ENCODE measurements at regions not wholly inside any gene's neighbourhood (a gene's known extent, or its start where the extent isn't known, plus 50 kb on each side); places are given as distances from the start of the nearest gene placed in this dataset.

DNA sequence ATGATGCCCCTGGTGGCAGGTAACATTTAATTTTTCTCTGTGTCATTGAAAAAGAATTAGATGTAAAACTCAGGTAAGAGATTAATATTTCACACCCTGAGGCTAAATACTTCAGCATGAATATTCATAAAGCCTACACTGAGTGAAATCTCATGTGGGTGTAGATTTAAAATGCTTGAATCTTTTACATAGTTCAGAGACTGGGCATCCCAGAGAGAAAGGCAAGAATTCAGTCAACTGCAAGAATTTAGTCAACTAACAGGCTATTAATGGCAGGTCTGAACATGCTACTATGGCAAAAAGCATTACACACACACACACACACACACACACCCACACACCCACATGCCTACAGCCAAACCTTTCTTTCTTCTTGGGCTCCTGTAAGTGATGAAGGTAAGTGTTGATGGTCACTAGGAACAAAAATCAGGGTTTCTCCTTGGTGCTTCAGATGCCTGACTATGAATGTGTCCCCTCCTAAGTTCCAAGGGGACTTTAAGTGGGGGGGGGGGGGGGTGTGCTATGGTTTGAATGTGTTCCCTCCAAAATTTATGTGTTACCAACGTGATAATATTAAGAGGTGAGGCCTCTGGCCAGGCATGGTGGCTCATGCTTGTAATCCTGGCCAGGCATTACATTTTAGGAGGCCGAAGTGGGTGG lies 63.7 kb upstream of the PSMD7 start:
- no peak for DNase-seq

DNA sequence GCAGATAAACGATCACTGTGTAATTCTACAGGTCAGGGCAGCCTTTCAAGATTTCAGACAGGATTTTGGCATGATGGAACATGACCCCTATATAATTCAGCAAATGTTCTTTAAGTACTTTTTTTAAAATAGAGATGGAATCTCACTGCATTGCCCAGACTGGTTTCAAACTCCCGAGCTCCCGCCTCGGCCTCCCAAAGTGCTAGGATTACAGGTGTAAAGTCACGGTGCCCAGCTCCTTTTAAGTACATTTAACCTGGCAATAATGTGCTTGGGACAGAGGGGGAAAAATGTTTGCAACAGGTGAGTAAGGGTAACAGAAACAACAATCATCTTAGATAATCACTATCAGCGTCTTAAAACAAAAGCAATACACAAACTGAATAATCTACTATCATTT lies 66.5 kb upstream of the PSMD7 start:
- no peak for DNase-seq

DNA sequence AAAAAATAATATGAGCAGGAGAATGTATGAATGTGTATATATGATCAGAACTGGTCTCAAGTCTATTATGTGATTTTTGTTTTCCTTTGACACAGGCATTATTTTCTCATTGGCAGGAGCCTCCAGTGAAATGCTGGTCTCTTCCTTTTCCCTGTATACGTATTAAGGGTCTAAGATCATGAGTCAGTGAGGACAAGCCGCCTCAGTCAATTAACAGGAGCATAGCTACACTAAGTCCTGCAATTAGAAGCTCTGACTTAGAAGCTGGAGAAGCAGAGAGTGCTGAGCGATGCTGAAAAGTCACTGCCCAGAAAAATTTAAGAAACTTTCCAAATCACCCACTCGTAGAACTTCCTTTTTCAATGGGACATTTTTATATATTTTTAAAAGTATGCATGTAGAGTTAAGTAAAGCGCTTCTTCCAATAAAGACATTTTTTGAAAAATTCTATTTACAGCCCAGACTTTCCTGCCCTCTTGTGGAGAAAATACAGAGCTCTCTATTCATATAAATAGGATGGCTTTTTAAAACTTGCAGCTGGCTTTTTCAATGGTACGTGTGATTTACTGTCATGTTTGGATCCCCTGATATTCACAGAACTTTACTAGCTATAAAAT lies 70.2 kb upstream of the PSMD7 start:
- no peak for DNase-seq

DNA sequence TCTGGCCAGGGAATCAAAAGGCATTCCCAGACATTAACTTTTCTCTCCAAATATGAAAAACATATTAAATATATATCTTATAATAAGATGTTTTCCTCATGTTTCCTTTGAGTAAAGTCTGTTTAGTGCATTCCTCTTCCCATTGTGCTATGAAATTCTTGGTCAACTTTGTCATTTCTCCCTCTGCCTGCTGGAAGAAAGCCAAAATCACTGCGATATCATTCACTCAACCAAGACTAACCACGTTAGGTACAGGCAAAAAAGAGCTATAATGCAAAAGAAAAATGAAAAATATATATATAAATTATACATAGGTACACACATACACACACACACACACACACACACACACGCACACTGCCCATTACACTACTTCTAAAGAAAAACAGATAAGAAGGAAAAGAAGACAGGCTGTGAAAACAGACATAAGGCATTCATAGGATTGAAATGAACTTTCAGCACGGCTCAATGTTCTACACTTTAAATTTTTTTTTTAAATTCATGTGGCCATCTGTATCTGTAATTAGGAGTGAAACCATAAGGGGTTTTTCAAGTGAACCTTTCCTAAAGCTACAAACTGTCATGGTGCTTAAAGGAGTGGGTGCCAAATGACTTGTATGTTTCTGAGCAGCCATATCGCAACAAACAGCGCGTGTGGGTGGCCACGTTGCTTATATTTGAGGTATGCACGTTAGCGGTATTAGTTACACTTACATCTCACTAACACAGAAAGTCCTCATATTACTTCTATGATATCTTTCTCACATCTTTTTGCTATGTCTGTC lies 71.6 kb upstream of the PSMD7 start:
- no peak for DNase-seq

DNA sequence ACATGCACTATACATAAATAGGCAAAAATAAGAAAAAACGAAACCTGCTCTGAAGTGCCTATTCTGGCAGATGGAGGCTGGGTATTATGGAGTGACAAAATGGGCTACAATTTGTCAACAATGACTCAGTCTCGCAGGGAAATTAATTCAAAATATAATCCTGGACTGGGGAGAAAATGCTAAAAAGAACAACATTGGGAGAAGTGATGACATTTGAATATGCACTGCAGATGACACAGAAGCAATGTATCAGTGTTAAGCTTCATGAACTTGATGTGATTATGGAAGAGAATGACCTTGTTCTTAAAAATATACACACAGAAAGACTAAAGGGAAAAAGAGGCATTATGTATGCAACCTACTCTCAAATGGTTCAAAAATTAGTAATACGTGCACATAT lies 74.8 kb upstream of the PSMD7 start:
- no peak for DNase-seq

DNA sequence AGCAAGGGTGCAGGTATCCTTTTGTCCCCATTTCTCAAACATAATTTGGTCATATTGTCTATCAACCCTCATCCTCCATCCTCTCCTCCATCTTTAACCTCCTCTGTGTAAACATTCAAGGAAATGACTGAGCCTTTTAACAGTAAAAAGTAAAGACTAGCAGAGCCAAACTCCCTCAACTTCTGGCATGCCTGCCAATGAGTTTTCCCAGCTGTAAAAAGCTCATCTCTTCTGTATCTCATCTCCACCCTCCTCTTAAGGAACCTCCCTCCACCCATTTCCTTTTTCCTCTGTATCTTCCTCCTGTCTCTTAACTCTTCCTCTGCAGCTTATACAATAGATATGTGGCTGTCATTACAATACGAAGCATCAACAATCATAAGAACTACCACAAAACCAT lies 76.9 kb upstream of the PSMD7 start:
- DNase-seq: no peak

DNA sequence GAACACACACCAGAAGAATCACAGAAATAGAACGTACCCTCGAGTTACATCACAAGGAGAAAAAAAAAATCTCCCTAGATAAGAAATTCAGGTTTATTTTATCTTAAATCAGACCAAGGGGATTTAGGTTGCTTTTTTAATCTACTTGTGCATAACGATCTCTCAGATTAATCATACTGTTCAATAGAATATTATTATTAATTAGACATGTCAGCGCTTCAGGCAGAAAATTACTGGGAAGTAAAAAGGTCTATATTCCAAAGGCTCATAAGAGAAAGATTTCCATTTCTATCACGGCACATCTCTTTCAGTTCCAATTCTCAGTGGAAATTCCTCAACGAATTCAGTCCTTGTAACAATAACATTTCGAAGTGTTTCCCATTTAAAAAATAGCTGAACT lies 77.7 kb upstream of the PSMD7 start:
- DNase-seq: no peak

DNA sequence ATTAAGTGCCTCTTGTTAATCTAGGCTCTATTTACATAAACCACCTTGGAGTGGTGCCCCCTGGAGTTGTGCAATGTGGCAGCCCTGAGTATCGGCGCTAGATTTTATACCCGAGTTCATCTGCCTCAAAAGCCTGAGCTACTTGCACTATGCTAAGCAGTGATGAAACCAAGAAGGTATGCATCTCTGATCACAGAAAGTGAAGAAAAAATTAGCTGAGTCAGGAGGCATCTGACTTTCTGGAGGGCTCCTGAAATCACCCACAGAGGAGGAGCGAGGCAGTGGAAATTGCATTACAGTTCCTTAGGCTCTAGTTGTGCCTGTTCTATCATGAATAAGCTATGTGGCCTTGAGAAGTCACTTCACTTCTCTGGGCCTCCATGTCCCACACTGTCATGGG lies 80.3 kb upstream of the PSMD7 start:
- no peak for DNase-seq

DNA sequence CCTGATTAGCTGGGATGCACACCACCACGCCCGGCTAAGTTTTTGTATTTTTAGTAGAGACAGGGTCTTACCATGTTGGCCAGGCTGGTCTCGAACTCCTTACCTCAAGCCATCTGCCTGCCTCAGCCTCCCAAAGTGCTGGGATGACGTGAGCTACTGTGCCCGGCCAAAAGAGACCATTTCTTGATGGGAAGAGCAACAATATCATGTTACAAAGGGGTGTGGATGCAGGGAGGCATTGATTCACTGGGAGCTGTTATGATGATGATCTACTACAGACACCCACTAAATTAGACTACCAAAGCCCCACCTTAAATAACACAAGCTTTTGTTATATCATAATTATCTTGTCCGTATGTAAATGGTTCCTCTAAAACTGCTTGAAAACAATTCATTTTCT lies 81.4 kb upstream of the PSMD7 start:
- DNase-seq: no peak

DNA sequence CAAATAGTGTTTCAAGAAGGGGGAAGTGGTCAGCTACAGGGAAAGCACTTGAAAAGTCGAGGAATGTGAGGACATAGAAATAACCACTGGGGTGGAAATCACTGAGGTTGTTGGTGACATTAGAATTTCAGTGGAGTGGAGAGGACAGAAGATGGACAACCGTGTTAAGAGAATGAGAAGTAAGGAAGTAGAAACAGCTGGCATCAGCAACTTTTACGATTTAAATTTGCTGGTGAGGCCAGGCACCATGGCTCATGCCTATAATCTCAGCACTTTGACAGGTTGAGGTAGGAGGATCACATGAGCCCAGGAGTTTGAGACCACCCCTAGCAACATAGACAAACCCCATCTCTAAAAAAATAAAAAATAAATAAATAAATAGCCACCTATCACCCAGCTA lies 83.2 kb upstream of the PSMD7 start:
- DNase-seq: no peak

DNA sequence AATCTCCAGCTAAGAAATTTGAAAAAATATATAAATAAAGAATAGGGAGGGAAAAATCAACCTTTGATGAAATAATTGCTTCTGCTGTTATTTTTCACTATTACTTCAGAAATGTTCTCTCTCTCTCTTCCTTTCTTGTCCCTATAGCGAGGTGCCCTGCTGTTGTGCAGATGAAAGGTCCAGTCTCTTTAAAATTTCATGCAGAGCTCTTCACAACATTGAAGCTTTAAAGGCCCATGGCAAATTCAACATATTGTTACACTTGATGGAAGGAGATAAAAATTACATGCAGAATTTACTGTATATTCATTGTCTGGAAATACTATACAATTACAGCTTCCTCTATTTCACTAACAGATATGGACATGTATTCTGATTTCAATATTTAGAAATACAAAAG lies 86.4 kb upstream of the PSMD7 start:
- DNase-seq: no peak

DNA sequence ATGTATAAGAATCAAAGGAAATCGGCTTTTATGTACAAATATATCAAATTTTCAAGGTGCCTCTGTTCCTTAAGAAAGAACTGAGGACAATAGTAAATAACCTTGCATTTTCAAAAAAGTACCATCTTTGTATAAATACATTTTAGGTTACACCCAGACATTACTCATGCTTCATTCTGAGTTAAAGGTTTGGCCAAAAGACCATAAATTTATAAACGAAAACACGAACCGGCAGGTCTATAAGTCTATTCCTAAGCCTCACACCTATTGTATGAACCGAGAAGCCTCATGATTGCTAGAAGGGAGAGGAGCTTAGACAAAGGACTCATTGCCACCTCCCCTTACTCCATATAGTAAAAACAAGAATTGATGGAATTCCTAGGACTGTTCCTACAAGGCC lies 94.6 kb upstream of the PSMD7 start:
- DNase-seq: no peak

DNA sequence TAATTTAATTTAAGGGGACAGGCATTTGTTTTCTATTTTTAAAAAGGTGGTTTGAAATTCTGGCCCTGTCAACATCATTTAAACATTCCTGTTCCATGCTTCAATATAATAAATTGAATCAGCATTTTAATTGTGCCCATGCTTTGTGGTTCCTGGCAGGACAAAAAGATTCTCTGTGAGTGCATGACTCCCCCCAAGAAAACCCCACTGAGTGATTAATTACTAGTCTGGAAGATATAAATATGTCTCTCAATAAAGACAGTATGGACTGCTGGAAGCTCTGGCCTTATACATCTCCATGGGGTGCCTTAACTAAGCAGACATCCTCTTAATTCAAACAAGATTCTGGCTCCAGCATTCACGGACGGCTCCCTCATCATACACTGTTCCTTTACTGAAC lies 95.0 kb upstream of the PSMD7 start:
- no peak for DNase-seq

DNA sequence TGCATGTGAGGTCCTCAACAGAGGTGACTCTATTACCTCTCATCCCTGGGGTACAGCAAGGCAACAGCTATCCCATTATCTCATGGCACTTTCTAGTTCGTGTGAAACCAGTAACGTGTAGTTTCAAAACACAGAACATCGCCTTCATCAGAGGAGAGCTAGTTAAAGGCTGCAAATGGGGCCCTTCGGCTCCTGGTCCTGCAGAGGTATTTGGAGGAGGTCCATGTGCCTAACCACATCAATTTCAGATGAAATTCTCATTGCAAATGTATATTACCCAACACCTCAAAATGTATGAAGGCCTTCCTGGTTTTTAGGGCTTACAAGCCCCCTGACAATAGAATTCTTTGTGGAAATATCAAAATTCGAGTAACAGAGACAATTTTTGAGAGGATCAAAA lies 95.7 kb upstream of the PSMD7 start:
- no peak for DNase-seq

DNA sequence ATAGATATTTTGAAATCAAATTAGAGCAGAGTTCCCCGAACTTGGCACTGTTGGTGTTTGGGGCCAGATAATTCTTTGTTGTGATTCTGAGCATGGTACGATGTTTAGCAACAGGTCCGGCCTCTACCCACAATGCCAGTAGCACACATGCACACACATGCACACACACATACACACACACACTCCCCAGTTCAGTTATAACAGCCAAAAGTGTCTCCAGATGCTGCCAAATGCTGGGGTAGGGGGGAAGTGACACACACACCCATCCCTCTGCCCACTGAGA lies 96.8 kb upstream of the PSMD7 start:
- DNase-seq: no peak

DNA sequence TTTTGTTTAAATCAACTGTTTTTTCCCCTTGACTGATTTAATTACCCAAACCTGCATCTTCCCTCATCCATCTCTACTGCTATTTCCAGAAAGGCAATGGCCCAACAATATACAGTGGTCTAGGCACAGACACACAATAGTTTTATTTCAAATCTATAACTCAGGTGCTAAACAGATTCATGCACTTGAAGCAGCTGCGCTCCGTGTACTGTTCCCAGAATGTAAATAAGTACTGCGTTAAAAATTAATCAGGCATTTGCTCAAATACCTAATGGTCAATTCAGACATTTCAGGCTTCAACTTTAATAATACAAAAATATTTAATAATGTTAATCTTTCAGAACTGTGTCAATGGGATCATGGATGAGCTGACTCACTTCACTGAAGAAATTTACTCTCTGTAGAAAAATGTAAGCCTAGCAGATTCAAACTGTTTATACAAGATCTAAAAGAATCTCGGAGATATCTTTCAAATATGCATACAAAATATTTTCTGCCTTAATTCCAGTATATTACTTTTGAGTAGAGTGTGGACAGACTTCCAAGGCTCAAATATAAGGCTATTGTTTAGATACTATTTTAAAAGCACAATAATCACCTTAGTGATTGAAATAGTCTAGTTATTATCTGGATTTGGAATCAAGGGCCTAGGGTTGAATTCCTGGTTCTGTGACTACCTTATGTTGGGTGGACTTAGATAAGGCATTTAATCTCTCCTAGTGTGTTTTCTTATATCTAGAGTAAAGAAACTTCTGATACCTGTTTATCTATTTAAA lies 97.4 kb upstream of the PSMD7 start:
- DNase-seq: no peak

DNA sequence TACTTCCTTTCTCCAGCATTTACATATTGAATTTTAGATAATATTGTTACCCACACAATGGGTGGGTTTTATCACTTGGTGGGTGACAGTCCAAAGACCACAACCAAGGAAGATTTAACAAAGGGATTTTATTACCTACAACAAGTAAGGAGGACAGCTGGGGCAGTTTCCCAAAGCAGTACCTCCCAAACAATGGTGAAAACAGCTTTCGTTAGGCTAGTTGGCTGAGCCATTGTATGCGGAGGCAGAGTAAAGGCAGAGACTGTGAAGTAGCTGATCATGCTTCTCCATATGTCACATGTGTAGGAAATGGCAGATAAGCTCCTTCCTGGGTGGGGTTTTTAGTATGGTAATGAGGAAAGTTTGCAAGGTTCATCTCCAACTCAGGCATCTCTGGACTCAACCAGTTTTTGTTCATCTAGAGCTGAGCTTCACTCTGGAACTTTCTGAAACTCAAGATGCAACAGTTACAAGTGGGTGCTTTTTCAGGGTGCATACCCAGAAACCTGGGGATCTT lies 104.3 kb upstream of the PSMD7 start:
- DNase-seq: no peak

DNA sequence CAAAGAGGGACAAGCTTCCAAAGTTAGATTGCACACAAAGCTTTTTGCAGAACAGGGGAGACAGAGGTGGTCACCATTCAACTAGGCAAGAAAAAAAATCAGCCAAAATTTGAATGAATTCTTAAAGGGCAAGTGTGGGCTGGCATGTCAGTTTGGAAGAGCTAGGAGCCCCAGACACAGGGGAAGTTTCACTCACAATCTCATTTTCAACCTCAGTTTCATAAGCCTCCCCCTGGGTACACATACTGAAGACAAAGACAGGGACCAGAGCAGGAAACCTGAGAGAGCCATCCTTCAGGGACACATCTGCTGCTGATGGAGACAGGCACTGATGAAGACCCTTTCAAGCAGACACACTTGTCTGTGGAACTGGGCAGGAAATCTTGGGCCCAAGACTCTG lies 106.3 kb upstream of the PSMD7 start:
- no peak for DNase-seq

DNA sequence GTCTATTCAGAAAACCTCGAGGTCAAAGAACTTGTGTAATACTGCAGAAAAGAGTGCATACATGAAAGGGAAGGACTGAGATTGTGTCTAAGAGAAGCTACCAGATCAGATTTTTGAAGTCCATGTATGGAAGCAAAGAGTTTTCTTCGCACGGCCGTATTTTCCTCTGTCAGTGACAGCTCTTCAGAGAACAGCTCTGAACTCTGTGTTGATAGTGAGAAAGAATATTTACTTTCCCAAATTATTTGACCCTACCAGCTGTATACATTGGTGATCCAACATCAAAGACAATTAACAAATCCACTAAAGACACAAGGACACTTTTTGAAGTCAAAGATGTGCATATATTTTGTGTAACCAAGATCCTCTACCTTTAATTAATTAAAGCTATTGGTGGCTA lies 107.8 kb upstream of the PSMD7 start:
- no peak for DNase-seq

DNA sequence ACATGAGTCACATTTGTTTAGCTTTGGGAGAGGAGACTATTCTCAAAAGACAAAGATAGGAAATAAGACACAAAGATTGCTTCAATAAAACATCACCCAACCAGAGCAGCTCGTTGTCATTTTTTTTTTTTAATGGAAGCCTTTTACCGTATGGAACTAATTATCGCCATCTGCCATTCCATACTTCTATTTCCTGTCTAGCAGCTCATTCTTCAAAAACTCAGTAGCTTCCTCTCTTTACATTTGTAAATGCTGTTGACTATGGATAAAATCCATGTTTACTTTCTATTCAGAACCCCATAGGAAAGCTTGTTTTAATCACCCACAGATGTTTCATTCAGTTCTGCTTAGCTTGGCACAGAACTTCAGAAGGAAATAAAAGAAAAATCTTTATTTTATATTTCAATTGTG lies 110.0 kb upstream of the PSMD7 start:
- DNase-seq: no peak

DNA sequence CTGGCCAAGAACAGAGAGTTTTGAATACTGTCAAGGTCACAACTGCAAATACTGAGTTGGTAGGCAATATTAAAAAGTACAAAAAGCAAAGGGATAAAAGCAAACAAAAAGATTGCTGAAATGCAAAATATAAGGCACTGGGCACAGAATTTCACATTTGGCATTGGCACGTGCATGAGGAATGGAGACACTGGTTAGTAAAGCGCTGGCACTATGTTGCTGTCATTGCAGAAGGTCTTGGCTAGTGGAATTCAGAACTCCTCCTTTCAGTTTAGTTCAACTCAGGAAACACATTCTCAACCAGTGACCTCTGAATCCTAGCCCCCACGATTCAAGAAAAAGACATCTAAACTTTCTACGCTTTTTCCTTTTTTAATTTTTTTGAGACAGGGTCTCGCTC lies 111.8 kb upstream of the PSMD7 start:
- no peak for DNase-seq

DNA sequence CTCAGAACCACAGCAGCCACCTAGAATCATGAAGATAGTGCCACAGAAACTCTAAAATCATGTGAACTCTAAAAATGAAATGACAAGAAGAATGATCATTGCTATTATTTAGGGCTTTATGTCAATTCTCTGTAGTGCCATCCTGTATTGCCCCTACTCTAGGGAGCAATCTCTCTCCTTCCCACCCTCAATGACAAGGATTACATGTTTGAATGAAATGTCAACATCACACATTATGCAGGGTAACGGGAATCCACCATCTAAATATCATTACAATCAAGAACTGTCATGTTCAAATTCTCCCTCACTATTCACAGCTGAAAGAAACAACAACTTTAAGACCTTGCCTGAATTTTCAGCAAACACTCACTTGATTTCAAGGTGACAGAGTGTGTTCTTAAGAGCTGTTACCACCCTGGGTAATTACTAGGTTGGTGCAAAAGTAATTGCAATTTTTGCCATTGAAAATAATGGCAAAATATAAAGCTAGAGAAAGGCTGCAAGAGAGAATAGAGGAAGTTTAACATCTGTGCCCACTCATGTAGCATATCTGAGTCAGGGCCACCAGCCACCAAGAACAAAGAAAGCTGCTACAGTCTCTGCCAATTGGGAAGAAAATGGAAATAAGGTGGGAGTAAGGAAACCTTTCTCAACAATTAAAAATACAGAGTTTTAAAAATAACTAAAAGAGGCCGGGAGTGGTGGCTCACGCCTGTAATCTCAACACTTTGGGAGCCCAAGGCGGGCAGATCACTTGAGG lies 112.8 kb upstream of the PSMD7 start:
- DNase-seq: no peak
